ENCODE measurements at regions not wholly inside any gene's neighbourhood (a gene's known extent, or its start where the extent isn't known, plus 50 kb on each side); places are given as distances from the start of the nearest gene placed in this dataset.

DNA sequence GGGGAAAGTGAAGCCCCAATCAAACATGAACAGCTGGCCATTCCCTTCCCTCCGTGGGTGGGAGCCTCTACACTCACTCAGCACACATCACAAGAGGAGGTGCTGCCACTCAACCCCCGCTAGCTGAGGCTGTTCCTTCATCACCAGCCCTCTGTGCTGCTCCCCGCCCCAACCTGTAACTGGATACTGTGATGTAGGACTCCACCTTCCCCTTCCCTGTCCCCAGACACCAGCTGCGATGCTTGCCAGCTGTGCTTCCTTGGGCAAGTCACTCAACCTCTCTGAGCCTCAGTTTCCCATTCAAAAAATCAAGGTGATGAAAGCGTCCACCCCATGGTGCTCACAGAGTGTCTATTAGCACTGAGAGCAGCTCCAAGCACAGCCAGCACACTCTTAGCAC, 273.2 kb downstream of the MRTFB start:
- FAIRE-seq = no peak
- Histone ChIP-seq H3K4me3 (no peak overlapping the region), H3K4me2 (ENCODE audit: control insufficient read depth, insufficient read depth) (no peak overlapping the region), H4K20me1 (ENCODE audit: control insufficient read depth, insufficient read depth) (no peaks in the 10 kb centered on the region), H3K4me1 (ENCODE audit: control insufficient read depth, insufficient read depth, low read length) (no peaks in the 10 kb centered on the region), H3K9me3 (replicated peaks; ENCODE audit: control insufficient read depth, insufficient read depth, low read length) (peaks cover 2% of the 10 kb centered on the region; the same call in 2 of the 3 replicates), H3K79me2 (ENCODE audit: control insufficient read depth, insufficient read depth, low read length) (no peaks in the 10 kb centered on the region), H2AFZ (ENCODE audit: control insufficient read depth, low read depth, low read length) (no peak overlapping the region), H3K36me3 (ENCODE audit: control insufficient read depth in 2 of 2, insufficient read depth in 2 of 2, low read length in 1 of 2) (no peaks in the 10 kb centered on the region), H3K27me3 (replicated peaks in 1 of 2; ENCODE audit: control insufficient read depth in 2 of 2, insufficient read depth in 2 of 2, low read length in 1 of 2) (no peaks in the 10 kb centered on the region), H3K27ac (ENCODE audit: control insufficient read depth, insufficient read depth) (no peak overlapping the region), H3K9ac (ENCODE audit: control insufficient read depth, insufficient read depth, low read length) (no peak overlapping the region)
- BruUV-seq (replicated peaks) = no TSS peak
- TF ChIP-seq POU2F2 (IDR thresholded peaks at IDR 0.05; ENCODE audit: borderline replicate concordance, low read depth, low read length) = no peak
- TF ChIP-seq TCF3 (IDR thresholded peaks at IDR 0.05; ENCODE audit: borderline replicate concordance, insufficient read depth, low read depth, low read length) = no peak
- TF ChIP-seq ZBTB11 (CRISPR knock-in tag; IDR thresholded peaks at IDR 0.05) = no peak
- TF ChIP-seq, protein P1, sequence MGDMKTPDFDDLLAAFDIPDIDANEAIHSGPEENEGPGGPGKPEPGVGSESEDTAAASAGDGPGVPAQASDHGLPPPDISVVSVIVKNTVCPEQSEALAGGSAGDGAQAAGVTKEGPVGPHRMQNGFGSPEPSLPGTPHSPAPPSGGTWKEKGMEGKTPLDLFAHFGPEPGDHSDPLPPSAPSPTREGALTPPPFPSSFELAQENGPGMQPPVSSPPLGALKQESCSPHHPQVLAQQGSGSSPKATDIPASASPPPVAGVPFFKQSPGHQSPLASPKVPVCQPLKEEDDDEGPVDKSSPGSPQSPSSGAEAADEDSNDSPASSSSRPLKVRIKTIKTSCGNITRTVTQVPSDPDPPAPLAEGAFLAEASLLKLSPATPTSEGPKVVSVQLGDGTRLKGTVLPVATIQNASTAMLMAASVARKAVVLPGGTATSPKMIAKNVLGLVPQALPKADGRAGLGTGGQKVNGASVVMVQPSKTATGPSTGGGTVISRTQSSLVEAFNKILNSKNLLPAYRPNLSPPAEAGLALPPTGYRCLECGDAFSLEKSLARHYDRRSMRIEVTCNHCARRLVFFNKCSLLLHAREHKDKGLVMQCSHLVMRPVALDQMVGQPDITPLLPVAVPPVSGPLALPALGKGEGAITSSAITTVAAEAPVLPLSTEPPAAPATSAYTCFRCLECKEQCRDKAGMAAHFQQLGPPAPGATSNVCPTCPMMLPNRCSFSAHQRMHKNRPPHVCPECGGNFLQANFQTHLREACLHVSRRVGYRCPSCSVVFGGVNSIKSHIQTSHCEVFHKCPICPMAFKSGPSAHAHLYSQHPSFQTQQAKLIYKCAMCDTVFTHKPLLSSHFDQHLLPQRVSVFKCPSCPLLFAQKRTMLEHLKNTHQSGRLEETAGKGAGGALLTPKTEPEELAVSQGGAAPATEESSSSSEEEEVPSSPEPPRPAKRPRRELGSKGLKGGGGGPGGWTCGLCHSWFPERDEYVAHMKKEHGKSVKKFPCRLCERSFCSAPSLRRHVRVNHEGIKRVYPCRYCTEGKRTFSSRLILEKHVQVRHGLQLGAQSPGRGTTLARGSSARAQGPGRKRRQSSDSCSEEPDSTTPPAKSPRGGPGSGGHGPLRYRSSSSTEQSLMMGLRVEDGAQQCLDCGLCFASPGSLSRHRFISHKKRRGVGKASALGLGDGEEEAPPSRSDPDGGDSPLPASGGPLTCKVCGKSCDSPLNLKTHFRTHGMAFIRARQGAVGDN (IDR thresholded peaks at IDR 0.05) = no peak
- no peak for TF ChIP-seq SUPT20H (IDR thresholded peaks at IDR 0.05; ENCODE audit: borderline replicate concordance, control insufficient read depth, low read depth, low read length)
- TF ChIP-seq BHLHE40 (IDR thresholded peaks at IDR 0.05; ENCODE audit: borderline replicate concordance in 1 of 2, low read depth in 2 of 2, low read length in 1 of 2) = no peak
- no peak for TF ChIP-seq FOXM1 (IDR thresholded peaks at IDR 0.05; ENCODE audit: low read depth, low read length)
- TF ChIP-seq ZNF217 (IDR thresholded peaks at IDR 0.05) = no peak
- TF ChIP-seq CREM (IDR thresholded peaks at IDR 0.05; ENCODE audit: low read depth) = no peak
- TF ChIP-seq YY1 (IDR thresholded peaks at IDR 0.05; ENCODE audit: low read depth, low read length) = no peak
- TF ChIP-seq TCF7 (IDR thresholded peaks at IDR 0.05; ENCODE audit: borderline replicate concordance) = no peak
- TF ChIP-seq POLR2A (IDR thresholded peaks at IDR 0.05; ENCODE audit: low read depth, low read length) = no peak
- TF ChIP-seq KAT2A (conservative IDR thresholded peaks at IDR 0.05; ENCODE audit: control insufficient read depth, low read depth, low read length) = no peak
- TF ChIP-seq TARDBP (IDR thresholded peaks at IDR 0.05; ENCODE audit: borderline replicate concordance) = no peak
- TF ChIP-seq NFXL1 (IDR thresholded peaks at IDR 0.05; ENCODE audit: borderline replicate concordance) = no peak
- no peak for ATAC-seq
- in situ Hi-C loops (cut with MboI) = no loop called here
- ChIA-PET POLR2A (interaction anchor here (1.1 kb wide), 1 partner anchor 9 kb away, joined by 7 read pairs; no protein-coding TSS in a partner anchor), CTCF (no interaction called here), RAD21 (ENCODE audit: unreplicated experiment) (no interaction called here), SMC1A (ENCODE audit: uncharacterized antibody, unreplicated experiment) (interaction anchor here (0.5 kb wide), 1 partner anchor 8 kb away, joined by 4 read pairs; no protein-coding TSS in a partner anchor)
- DNase-seq (ENCODE audit: low read depth, low spot score) = no peak
- WGBS (ENCODE audit: insufficient coverage, insufficient replicate concordance, low lambda C conversion rate, missing lambda C conversion rate) = 54% methylated on average over 5 of the region's 5 CpGs
- intact Hi-C loops (cut with micrococcal nuclease; ENCODE audit: unreplicated experiment) = no loop called here
